Stimulated activated CD8-positive, alpha-beta memory T cell treated with anti-CD3 and anti-CD28 coated beads, Interleukin-7, amount 100 ng/mL, for 4 hours (primary cell): ENCODE measurements at regions not wholly inside any gene's neighbourhood (a gene's known extent, or its start where the extent isn't known, plus 50 kb on each side); places are given as distances from the start of the nearest gene placed in this dataset.

Experiments used
- DNase-seq, 2 donors: peaks; one replicate each; pipeline ENCODE4 v3.0.0-alpha.2; 2020; ENCODE audit warnings: low read depth in 2 of 2

GRCh38 chr2:6408057-6408456 lies 457.6 kb downstream of the CMPK2 start:
- no peak for DNase-seq

GRCh38 chr2:6410313-6410712 lies 455.4 kb downstream of the CMPK2 start:
- DNase-seq = no peak

- DNase-seq = no peak
These were observed 453.1 kb downstream of the CMPK2 start for GRCh38 chr2:6412533-6413091.

- DNase-seq = no peak
These were observed 448.7 kb downstream of the CMPK2 start for GRCh38 chr2:6417050-6417449.

GRCh38 chr2:6418291-6418690 lies 447.4 kb downstream of the CMPK2 start:
- no peak for DNase-seq

- no peak for DNase-seq
These were observed 444.5 kb downstream of the CMPK2 start for GRCh38 chr2:6421138-6421730.

GRCh38 chr2:6421888-6422287 lies 443.8 kb downstream of the CMPK2 start:
- no peak for DNase-seq

GRCh38 chr2:6423157-6423556 lies 442.6 kb downstream of the CMPK2 start:
- DNase-seq = no peak

GRCh38 chr2:6423944-6424343 lies 441.8 kb downstream of the CMPK2 start:
- no peak for DNase-seq

- DNase-seq = no peak
These were observed 440.7 kb downstream of the CMPK2 start for GRCh38 chr2:6425032-6425431.

- no peak for DNase-seq
These were observed 436.3 kb downstream of the CMPK2 start for GRCh38 chr2:6429210-6429986.

- DNase-seq = no peak
These were observed 431.3 kb downstream of the CMPK2 start for GRCh38 chr2:6434438-6434837.

GRCh38 chr2:6441800-6442199 lies 423.9 kb downstream of the CMPK2 start:
- no peak for DNase-seq

- DNase-seq = no peak
These were observed 423.3 kb downstream of the CMPK2 start for GRCh38 chr2:6442252-6442985.

GRCh38 chr2:6443061-6443823 lies 422.5 kb downstream of the CMPK2 start:
- no peak for DNase-seq

GRCh38 chr2:6444514-6444913 lies 421.2 kb downstream of the CMPK2 start:
- DNase-seq = no peak

GRCh38 chr2:6445156-6445555 lies 420.6 kb downstream of the CMPK2 start:
- no peak for DNase-seq

- DNase-seq = no peak
These were observed 418.6 kb downstream of the CMPK2 start for GRCh38 chr2:6446938-6447608.

- DNase-seq = no peak
These were observed 416.8 kb downstream of the CMPK2 start for GRCh38 chr2:6448893-6449292.

- no peak for DNase-seq
These were observed 416.4 kb downstream of the CMPK2 start for GRCh38 chr2:6449343-6449742.
